ENCODE measurements at regions not wholly inside any gene's neighbourhood (a gene's known extent, or its start where the extent isn't known, plus 50 kb on each side); places are given as distances from the start of the nearest gene placed in this dataset.
A peak's percentile ranks its signal among the peaks of the same experiment; 100 is the strongest.

DNA sequence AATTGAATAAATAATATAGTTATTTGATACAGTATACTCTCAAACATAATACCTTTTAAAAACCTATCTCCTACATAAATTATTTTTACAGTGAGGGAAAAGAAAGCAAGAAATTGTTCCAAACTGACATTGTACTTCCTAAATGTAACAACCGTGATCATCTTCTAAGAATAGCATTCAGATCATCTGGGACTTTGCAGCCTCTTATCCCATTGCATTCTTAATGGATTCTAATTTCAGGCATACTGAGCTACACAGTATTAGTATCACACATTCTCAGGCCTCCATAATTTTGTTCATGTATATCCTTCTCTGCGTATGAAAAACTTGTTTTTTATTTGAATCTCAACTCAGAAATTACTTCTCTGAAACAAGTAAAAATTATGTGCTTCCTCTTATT lies 1134.7 kb upstream of the CDH2 start:
- no peak overlapping the region for H3K4me3 ChIP-seq (ENCODE audit: low read length)
- no peak for TF ChIP-seq CTCF (IDR thresholded peaks at IDR 0.05; ENCODE audit: insufficient read depth, low read depth, low read length, missing control alignments)
- no peak for DNase-seq (ENCODE audit: low read depth)

DNA sequence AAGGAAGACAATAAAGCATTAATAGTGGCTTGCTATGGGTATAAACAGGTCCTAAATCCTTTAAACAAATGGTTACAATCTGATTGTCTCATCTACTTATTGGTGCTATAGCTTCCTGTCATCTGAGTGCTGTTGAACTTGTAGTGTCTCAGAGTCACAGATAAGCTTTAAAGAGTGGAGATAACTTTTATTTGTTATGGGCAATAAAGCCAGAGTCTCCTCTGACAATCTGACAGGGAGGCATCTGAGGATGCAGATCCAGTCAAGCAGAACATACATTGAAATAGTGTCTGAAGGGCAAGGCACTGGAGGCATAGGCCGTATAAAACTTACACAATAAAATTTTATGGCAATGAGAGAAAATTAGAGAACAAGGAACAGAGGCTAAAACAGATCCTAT lies 1132.4 kb upstream of the CDH2 start:
- H3K4me3 ChIP-seq (ENCODE audit: low read length), result no peak overlapping the region
- DNase-seq (ENCODE audit: low read depth), result no peak
- no peak for TF ChIP-seq CTCF (IDR thresholded peaks at IDR 0.05; ENCODE audit: insufficient read depth, low read depth, low read length, missing control alignments)

DNA sequence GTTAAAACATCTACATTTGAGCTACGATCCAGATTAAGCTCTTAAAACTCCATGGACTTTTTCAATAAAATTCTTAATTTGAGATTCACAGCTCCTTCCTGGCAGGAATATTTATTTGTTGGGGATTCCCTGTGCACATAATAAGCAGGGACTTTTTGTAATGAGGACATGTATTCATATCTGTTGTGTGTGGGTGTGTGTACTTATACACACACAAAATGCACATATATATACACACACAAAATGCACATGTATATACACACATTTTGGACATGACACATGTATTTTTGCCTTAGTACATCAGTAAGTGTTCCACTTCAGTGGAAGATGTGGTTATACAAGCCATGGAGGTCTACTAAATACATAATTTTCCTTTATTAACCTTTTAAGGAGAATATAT lies 1131.1 kb upstream of the CDH2 start:
- TF ChIP-seq CTCF (IDR thresholded peaks at IDR 0.05; ENCODE audit: insufficient read depth, low read depth, low read length, missing control alignments), result no peak
- DNase-seq (ENCODE audit: low read depth), result no peak
- H3K4me3 ChIP-seq (ENCODE audit: low read length), result no peak overlapping the region

DNA sequence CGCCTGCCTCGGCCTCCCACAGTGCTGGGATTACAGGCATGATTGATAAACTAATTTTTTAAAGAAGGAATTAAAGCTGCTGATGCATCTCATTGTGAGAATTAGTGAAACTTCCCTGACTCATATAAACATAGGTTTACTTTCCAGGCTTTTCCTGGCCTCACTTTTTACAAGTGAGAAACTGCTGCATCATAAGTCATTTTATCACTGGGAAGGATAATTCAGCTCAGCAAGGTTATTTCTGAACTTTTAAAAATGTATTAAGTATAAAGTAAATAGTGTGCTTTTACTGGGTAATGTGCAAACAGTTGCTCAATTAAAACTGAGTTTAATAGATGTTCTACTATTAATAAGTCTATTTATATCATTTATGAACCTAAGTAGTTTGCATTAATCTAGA lies 1130.3 kb upstream of the CDH2 start:
- H3K4me3 ChIP-seq (ENCODE audit: low read length), result no peak overlapping the region
- no peak for DNase-seq (ENCODE audit: low read depth)
- no peak for TF ChIP-seq CTCF (IDR thresholded peaks at IDR 0.05; ENCODE audit: insufficient read depth, low read depth, low read length, missing control alignments)

DNA sequence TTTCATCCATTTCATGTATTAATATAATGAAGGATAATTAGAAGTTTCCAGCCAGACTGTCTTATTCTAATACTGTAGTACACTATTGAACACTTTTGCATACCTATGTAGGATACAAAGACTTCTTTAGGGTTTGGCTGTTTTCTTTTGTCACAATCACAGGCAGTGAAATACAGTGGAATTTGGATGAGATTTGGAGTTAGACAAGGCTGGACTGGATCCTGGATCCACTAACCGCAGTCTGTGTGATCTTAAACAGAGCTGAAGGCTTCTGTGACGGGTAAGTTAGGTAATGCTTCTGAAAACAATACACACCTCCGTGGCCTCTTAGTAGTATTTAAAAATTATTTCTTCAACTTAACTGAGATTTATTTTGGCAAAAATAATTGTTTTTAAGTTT lies 1128.6 kb upstream of the CDH2 start:
- no peak for DNase-seq (ENCODE audit: low read depth)
- no peak for TF ChIP-seq CTCF (IDR thresholded peaks at IDR 0.05; ENCODE audit: insufficient read depth, low read depth, low read length, missing control alignments)
- no peak overlapping the region for H3K4me3 ChIP-seq (ENCODE audit: low read length)

- no peak for TF ChIP-seq CTCF (IDR thresholded peaks at IDR 0.05; ENCODE audit: insufficient read depth, low read depth, low read length, missing control alignments)
- no peak for DNase-seq (ENCODE audit: low read depth)
- no peak overlapping the region for H3K4me3 ChIP-seq (ENCODE audit: low read length)
Measured at GRCh38 chr18:29301048-29301447, 1124.1 kb upstream of the CDH2 start.

- peak; percentile 6 for DNase-seq (ENCODE audit: low read depth)
- TF ChIP-seq CTCF (IDR thresholded peaks at IDR 0.05; ENCODE audit: insufficient read depth, low read depth, low read length, missing control alignments), result no peak
- H3K4me3 ChIP-seq (ENCODE audit: low read length), result no peak overlapping the region
Measured at GRCh38 chr18:29285471-29285870, 1108.5 kb upstream of the CDH2 start.
